Tibial nerve (tissue), 4 donors: ENCODE measurements at regions not wholly inside any gene's neighbourhood (a gene's known extent, or its start where the extent isn't known, plus 50 kb on each side); places are given as distances from the start of the nearest gene placed in this dataset.

Source experiments
- DNase-seq, 2 donors: peaks; one replicate each; pipeline ENCODE4 v3.0.0-alpha.2; 2019; ENCODE audit warnings: low spot score in 2 of 2
- H3K27ac ChIP-seq, 4 donors: fragments of 200-600 bp; sonication (generic) in 3 of 4; one replicate each; pipeline ENCODE4 v1.5.1; 2017 to 2019; ENCODE audit warnings: mild to moderate bottlenecking in 1 of 4
- H3K27me3 ChIP-seq, 2 donors: fragments of 200-600 bp; sonication (generic) in 1 of 2; one replicate each; pipeline versions ENCODE4 v1.5.1 to v1.6.0; 2017 to 2019
- H3K36me3 ChIP-seq, 3 donors: fragments of 200-600 bp; sonication (generic); one replicate each; pipeline ENCODE4 v1.5.1; 2018 to 2019
- H3K4me1 ChIP-seq, 4 donors: fragments of 200-600 bp; sonication (generic) in 3 of 4; one replicate each; pipeline ENCODE4 v1.5.1; 2017 to 2019
- H3K4me3 ChIP-seq, 4 donors: fragments of 200-600 bp; sonication (generic) in 3 of 4; one replicate each; pipeline ENCODE4 v1.5.1; 2017 to 2019; ENCODE audit warnings: mild to moderate bottlenecking in 1 of 4, moderate library complexity in 1 of 4
- H3K9me3 ChIP-seq, 4 donors: fragments of 200-600 bp; sonication (generic) in 3 of 4; one replicate each; pipeline ENCODE4 v1.5.1; 2017 to 2019
- EP300 ChIP-seq, 2 donors: sonication (generic); formaldehyde crosslinking; IDR thresholded peaks; one replicate each; pipeline ENCODE4 v1.6.1; 2017; ENCODE audit warnings: antibody characterized with exemption in 2 of 2, mild to moderate bottlenecking in 1 of 2
- POLR2A ChIP-seq, 2 donors: fragments of 450-650 bp; IDR thresholded peaks; one replicate each; pipeline ENCODE4 v1.6.1; 2017; ENCODE audit warnings: antibody characterized with exemption in 2 of 2, mild to moderate bottlenecking in 2 of 2, moderate library complexity in 2 of 2
- WGBS, 2 donors: methylation state at CpG; one replicate each; pipeline ENCODE4 v1.1.5; 2018; 5-methylcytosine and 5-hydroxymethylcytosine counted together
- TF ChIP-seq, protein P1 (sequence below), 5 experiments: fragments of 200-600 bp in 3 of 5; fragments of 450-650 bp in 2 of 5; sonication (generic) in 3 of 5; IDR thresholded peaks; one replicate each; pipeline ENCODE4 v1.5.1; 2016 to 2019; ENCODE audit warnings: antibody characterized with exemption in 5 of 5, mild to moderate bottlenecking in 3 of 5, moderate library complexity in 2 of 5

DNA sequence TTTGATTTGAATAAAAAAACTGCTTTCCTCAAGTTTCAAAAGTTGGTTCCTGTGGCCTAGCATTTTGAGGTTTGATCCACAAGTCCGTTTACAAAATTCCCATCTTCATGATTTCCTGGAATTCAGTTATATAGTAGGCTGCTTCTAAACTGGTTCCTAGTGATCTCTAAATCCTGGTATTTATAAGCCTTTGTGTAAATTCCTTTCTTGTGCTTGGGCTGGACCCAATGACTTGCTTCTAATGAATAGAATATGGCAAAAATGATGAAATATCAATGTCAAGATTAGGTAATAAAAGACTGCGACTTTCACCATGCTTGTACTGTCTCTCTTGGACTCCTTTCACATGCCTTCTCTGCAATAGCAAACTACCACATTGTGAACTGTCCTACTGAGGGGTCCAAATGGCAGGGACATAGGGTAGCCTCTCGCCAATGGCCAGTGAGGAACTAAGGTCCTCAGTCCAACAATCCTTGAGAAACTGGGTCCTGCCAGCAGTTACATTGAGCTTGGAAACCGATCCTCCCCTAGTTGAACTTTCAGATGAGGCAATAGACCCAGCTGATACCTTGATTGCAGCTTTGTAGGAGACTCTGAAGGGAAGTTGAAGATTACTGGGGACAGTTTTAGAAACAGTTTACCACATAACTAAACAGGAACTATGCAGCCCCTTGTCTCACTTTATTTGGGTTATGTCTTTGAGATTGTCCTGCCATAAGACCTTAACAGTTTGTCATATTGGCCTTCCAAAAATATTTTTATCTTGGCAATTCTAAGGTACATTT is 303.9 kb upstream of the TBC1D5 start:
- no peak overlapping the region for H3K4me3 ChIP-seq
- H3K4me1 ChIP-seq: no peaks in the 10 kb centered on the region
- no peak for DNase-seq
- WGBS, 2 donors: 69 to 73% methylated on average over 4 of the region's 4 CpGs
- no peak overlapping the region for H3K27ac ChIP-seq
- H3K9me3 ChIP-seq: no peaks in the 10 kb centered on the region
- TF ChIP-seq EP300 (IDR thresholded peaks at IDR 0.05) (no peak), POLR2A (IDR thresholded peaks at IDR 0.05) (no peak)
- TF ChIP-seq, protein P1, sequence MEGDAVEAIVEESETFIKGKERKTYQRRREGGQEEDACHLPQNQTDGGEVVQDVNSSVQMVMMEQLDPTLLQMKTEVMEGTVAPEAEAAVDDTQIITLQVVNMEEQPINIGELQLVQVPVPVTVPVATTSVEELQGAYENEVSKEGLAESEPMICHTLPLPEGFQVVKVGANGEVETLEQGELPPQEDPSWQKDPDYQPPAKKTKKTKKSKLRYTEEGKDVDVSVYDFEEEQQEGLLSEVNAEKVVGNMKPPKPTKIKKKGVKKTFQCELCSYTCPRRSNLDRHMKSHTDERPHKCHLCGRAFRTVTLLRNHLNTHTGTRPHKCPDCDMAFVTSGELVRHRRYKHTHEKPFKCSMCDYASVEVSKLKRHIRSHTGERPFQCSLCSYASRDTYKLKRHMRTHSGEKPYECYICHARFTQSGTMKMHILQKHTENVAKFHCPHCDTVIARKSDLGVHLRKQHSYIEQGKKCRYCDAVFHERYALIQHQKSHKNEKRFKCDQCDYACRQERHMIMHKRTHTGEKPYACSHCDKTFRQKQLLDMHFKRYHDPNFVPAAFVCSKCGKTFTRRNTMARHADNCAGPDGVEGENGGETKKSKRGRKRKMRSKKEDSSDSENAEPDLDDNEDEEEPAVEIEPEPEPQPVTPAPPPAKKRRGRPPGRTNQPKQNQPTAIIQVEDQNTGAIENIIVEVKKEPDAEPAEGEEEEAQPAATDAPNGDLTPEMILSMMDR (IDR thresholded peaks at IDR 0.05): no peak
- H3K27me3 ChIP-seq: no peaks in the 10 kb centered on the region
- no peaks in the 10 kb centered on the region for H3K36me3 ChIP-seq

DNA sequence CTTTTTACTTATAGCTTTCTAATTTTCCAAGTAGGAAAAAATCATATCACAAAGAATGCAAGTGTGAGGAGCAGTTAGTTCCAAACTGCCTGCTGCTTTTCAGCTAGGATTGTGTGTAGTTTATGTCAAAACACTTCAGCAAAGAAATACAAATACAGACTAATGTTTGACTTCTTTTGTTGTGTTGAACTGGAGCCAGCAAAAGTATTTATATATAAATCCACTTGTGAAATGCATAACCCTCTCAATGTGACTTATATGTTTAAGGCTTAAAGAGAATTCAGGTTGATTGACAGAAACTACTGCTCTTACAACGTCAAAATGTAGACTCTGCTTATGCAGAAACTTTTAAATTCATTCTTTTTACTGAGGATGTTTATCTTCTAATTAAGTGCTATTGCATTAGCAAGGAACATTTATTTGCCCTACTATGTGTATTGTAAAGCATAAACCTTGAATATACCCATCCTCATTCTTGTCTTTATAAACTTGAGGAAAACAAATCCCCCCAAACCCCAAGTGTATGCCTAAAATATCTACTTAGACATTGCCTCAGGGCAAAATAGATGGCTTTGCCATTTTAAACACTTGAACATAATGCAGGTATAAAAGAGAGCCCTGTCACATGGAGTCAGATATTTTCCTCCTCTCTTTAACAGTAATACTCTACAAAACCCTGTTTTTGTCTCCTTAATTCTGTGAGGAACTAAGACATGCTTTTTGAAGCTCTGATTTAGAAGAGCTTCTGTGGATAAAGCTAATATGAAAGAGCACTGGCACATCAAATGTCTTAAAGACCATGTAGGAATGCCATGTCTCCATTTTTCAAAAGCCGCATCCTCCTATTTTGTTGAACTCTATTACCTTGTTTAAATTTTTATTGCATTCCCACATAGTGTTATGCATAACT is 302.8 kb upstream of the TBC1D5 start:
- no peak for TF ChIP-seq POLR2A (IDR thresholded peaks at IDR 0.05)
- TF ChIP-seq EP300 (IDR thresholded peaks at IDR 0.05): no peak
- TF ChIP-seq, protein P1 (IDR thresholded peaks at IDR 0.05): no peak
- Histone ChIP-seq H3K4me3 (no peak overlapping the region), H3K27ac (no peak overlapping the region), H3K27me3 (no peaks in the 10 kb centered on the region), H3K36me3 (no peaks in the 10 kb centered on the region), H3K9me3 (no peaks in the 10 kb centered on the region), H3K4me1 (no peaks in the 10 kb centered on the region)
- WGBS, 2 donors: 70 to 75% methylated on average over 2 of the region's 2 CpGs
- DNase-seq: no peak

DNA sequence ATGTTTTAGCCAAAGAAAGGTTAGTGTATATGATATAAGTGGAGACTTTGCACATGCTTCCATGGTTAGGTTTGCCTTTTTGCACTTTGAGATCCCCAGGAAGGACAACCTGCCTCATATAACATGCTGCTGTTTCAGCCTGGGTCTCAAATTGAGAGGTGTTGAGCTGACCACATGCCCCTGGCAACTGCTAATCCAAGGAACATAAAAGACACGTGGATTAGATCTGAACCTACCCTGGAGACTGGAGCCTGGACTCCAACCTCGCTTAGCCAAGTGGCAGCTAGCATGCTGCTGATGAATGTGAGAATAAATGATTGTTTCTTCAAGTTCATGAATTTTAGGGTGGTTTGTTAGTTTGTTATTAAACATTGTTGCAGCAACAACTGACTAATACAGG is 301.8 kb upstream of the TBC1D5 start:
- no peaks in the 10 kb centered on the region for H3K9me3 ChIP-seq
- TF ChIP-seq POLR2A (IDR thresholded peaks at IDR 0.05): no peak
- TF ChIP-seq, protein P1 (IDR thresholded peaks at IDR 0.05): no peak
- no peak for TF ChIP-seq EP300 (IDR thresholded peaks at IDR 0.05)
- whole genome bisulfite sequencing, 2 donors: 57 to 60% methylated on average over 2 of the region's 2 CpGs
- no peaks in the 10 kb centered on the region for H3K27me3 ChIP-seq
- no peaks in the 10 kb centered on the region for H3K36me3 ChIP-seq
- no peak overlapping the region for H3K27ac ChIP-seq
- DNase-seq: no peak
- H3K4me1 ChIP-seq: no peaks in the 10 kb centered on the region
- H3K4me3 ChIP-seq: no peak overlapping the region

DNA sequence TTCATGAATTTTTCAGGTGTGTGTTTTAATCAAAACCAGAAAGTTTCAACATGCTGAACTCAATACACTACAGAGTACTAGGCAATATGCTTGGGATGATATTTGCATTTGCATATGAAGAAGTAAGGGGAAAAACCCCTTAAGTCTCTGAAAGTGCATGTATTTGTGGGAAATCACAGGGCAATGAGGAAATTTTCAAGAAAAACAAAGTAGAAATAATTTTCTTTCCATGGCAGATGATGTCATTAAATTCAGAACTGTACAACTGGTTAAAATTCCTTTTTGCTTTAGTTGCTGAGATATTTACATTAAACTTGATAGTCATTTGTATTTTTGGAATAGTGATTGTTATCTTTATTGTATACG is 294.0 kb upstream of the TBC1D5 start:
- H3K27ac ChIP-seq: no peak overlapping the region
- no peaks in the 10 kb centered on the region for H3K27me3 ChIP-seq
- no peak overlapping the region for H3K4me3 ChIP-seq
- no peak for DNase-seq
- no peaks in the 10 kb centered on the region for H3K9me3 ChIP-seq
- 64 to 77% methylated on average over 1 of the region's 1 CpG for WGBS, 2 donors
- H3K4me1 ChIP-seq: no peaks in the 10 kb centered on the region
- no peaks in the 10 kb centered on the region for H3K36me3 ChIP-seq
- TF ChIP-seq EP300 (IDR thresholded peaks at IDR 0.05) (no peak), POLR2A (IDR thresholded peaks at IDR 0.05) (no peak)
- TF ChIP-seq, protein P1 (IDR thresholded peaks at IDR 0.05): no peak
